ENCODE measurements at regions not wholly inside any gene's neighbourhood (a gene's known extent, or its start where the extent isn't known, plus 50 kb on each side); places are given as distances from the start of the nearest gene placed in this dataset.

- no peak for DNase-seq
Measured at GRCh38 chr17:34413443-34414119, 50.5 kb upstream of the CCL1 start.

GRCh38 chr17:34412965-34413441 is 50.0 kb upstream of the CCL1 start:
- no peak for DNase-seq
